ENCODE measurements at regions not wholly inside any gene's neighbourhood (a gene's known extent, or its start where the extent isn't known, plus 50 kb on each side); places are given as distances from the start of the nearest gene placed in this dataset.

DNA sequence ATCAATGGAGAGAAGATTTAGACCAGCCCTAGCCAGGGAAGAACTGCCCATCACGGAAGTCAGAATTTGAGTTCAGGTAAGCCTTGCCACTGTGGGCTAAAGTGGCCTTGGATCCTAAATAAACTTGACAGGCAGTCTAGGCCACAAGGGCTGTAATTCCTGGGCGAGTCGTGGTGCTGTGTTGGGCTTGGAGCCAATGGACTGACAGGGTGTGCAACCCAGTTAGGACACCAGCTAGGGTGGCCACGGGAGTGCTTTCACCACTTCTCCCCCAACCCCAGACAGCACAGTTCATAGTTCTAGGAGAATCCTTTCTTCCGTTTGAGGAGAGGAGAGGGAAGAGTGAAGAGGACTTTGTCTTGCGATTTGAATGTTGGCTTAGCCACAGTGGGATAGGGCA lies 422.4 kb downstream of the DOK5 start:
- Histone ChIP-seq H3K27ac (ENCODE audit: insufficient read depth, low read length, poor library complexity, severe bottlenecking) (no peak overlapping the region), H3K4me3 (ENCODE audit: low read depth, low read length) (no peak overlapping the region), H3K36me3 (ENCODE audit: control insufficient read depth, insufficient read depth, low read length) (no peaks in the 10 kb centered on the region), H3K4me1 (ENCODE audit: control insufficient read depth, insufficient read depth, low read length, poor library complexity, severe bottlenecking) (no peaks in the 10 kb centered on the region), H3K27me3 (ENCODE audit: control insufficient read depth, insufficient read depth, low read length) (no peaks in the 10 kb centered on the region), H3K9me3 (ENCODE audit: control insufficient read depth in 2 of 2, low read length in 2 of 2) (peaks cover 6 to 12% of the 10 kb centered on the region in 2 experiments)
- Mint-ChIP-seq H3K4me3 (no peak overlapping the region), H3K9me3 (peaks cover 4 to 22% (median 8%) of the 10 kb centered on the region in 7 donors), H3K4me1 (no peaks in the 10 kb centered on the region), H3K27ac (no peak overlapping the region), H3K36me3 (no peaks in the 10 kb centered on the region), H3K27me3 (no peaks in the 10 kb centered on the region)
- DNase-seq (no peak), ATAC-seq (ENCODE audit: low read depth in 2 of 2) (no peak)

DNA sequence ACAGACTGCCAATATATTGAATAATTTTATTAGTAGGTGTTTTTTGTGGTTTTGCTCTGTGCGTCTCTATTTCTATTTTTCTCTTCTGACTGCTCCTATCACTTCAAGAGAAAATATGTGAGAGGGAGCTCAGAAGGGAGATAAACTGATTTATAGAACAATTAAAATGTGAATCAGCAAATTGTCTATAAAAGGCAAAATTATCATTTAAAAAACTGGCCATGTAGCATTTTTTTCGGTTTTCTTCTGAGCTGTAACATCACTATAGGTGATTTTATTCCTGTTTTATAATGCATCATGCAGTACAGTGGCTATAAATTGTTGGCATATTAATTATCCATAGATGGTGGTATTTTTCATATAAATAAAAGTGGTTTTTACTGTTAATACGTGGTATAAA lies 416.5 kb downstream of the DOK5 start:
- Mint-ChIP-seq H3K4me1 (no peaks in the 10 kb centered on the region), H3K36me3 (no peaks in the 10 kb centered on the region), H3K9me3 (peaks cover 0 to 8% (median 4%) of the 10 kb centered on the region in 7 donors), H3K4me3 (no peak overlapping the region), H3K27me3 (no peaks in the 10 kb centered on the region), H3K27ac (no peak overlapping the region)
- H3K9me3 ChIP-seq (ENCODE audit: control insufficient read depth in 2 of 2, low read length in 2 of 2), result peaks cover 2 to 7% of the 10 kb centered on the region in 2 experiments
- no peaks in the 10 kb centered on the region for H3K27me3 ChIP-seq (ENCODE audit: control insufficient read depth, insufficient read depth, low read length)
- H3K4me1 ChIP-seq (ENCODE audit: control insufficient read depth, insufficient read depth, low read length, poor library complexity, severe bottlenecking), result no peaks in the 10 kb centered on the region
- H3K4me3 ChIP-seq (ENCODE audit: low read depth, low read length), result no peak overlapping the region
- ATAC-seq (ENCODE audit: low read depth in 2 of 2) (no peak), DNase-seq (no peak)
- H3K27ac ChIP-seq (ENCODE audit: insufficient read depth, low read length, poor library complexity, severe bottlenecking), result no peak overlapping the region
- no peaks in the 10 kb centered on the region for H3K36me3 ChIP-seq (ENCODE audit: control insufficient read depth, insufficient read depth, low read length)

DNA sequence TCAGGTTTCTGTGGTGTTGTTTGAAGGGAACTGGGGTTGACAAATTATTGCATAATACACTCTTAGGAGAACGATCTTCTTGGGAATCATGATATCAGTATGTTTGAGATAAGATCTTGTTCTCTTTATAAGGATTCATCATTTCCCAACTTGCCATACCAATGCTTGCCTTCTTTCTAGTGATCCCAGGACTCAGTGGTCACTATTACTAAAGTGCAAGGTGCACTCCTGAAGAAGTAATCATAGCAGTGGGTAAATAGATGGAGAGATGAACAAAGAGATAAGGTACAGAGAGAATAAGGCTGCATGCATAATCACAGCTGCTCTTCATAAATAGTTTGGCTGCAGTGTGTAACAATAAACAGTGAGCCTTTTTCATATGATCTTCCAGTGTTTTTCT lies 404.0 kb downstream of the DOK5 start:
- no peaks in the 10 kb centered on the region for H3K4me1 ChIP-seq (ENCODE audit: control insufficient read depth, insufficient read depth, low read length, poor library complexity, severe bottlenecking)
- Mint-ChIP-seq H3K27me3 (no peaks in the 10 kb centered on the region), H3K27ac (no peak overlapping the region), H3K9me3 (peaks cover 0 to 14% (median 3%) of the 10 kb centered on the region in 7 donors), H3K36me3 (no peaks in the 10 kb centered on the region), H3K4me3 (no peak overlapping the region), H3K4me1 (no peaks in the 10 kb centered on the region)
- H3K27me3 ChIP-seq (ENCODE audit: control insufficient read depth, insufficient read depth, low read length), result no peaks in the 10 kb centered on the region
- H3K36me3 ChIP-seq (ENCODE audit: control insufficient read depth, insufficient read depth, low read length), result no peaks in the 10 kb centered on the region
- H3K27ac ChIP-seq (ENCODE audit: insufficient read depth, low read length, poor library complexity, severe bottlenecking), result no peak overlapping the region
- DNase-seq (no peak), ATAC-seq (ENCODE audit: low read depth in 2 of 2) (no peak)
- H3K9me3 ChIP-seq (ENCODE audit: control insufficient read depth in 2 of 2, low read length in 2 of 2), result no peaks in the 10 kb centered on the region
- no peak overlapping the region for H3K4me3 ChIP-seq (ENCODE audit: low read depth, low read length)

DNA sequence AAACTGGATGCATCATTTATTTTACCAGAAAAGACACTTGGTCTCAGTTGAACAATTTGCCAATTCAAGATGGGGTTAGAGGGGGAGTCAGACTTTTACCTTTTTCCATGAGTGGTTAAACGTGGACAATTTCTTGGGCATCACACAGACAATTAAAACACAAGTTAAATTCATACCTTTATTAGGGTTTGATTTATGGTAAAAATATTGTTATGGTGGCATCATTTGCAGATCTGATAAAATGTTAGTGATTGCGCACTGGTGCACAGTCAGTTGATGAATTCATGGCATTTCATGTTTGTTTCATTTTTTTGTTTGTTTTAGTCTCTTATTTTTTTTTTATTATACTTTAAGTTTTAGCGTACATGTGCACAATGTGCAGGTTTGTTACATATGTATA lies 399.9 kb downstream of the DOK5 start:
- no peak overlapping the region for H3K4me3 ChIP-seq (ENCODE audit: low read depth, low read length)
- no peak overlapping the region for H3K27ac ChIP-seq (ENCODE audit: insufficient read depth, low read length, poor library complexity, severe bottlenecking)
- H3K4me1 Mint-ChIP-seq, result no peaks in the 10 kb centered on the region
- peaks cover 0 to 11% (median 4%) of the 10 kb centered on the region in 7 donors for H3K9me3 Mint-ChIP-seq
- ATAC-seq (ENCODE audit: low read depth in 2 of 2) (no peak), DNase-seq (no peak)
- H3K27me3 ChIP-seq (ENCODE audit: control insufficient read depth, insufficient read depth, low read length), result no peaks in the 10 kb centered on the region
- no peak overlapping the region for H3K4me3 Mint-ChIP-seq
- H3K4me1 ChIP-seq (ENCODE audit: control insufficient read depth, insufficient read depth, low read length, poor library complexity, severe bottlenecking), result no peaks in the 10 kb centered on the region
- H3K36me3 Mint-ChIP-seq, result no peaks in the 10 kb centered on the region
- no peaks in the 10 kb centered on the region for H3K27me3 Mint-ChIP-seq
- H3K27ac Mint-ChIP-seq, result no peak overlapping the region
- H3K36me3 ChIP-seq (ENCODE audit: control insufficient read depth, insufficient read depth, low read length), result no peaks in the 10 kb centered on the region
- no peaks in the 10 kb centered on the region for H3K9me3 ChIP-seq (ENCODE audit: control insufficient read depth in 2 of 2, low read length in 2 of 2)

DNA sequence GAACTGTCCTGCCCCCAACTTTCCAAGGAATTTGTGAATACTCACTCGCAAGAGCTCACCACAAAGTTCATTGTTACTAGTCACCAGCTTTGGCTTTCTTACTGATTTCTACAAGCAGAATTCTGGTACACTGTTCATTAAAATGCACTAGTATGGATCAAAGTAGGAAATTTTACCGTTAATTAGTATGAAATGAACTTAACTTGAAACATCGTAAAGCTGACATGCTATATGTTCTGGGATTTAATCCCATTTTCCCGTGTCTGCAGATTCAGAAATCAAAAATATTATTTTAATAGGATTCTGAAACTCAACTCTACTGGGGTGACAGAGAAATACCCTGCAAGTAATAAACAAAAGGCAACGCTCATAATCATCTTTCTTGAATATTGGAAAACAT lies 399.3 kb downstream of the DOK5 start:
- ATAC-seq (ENCODE audit: low read depth in 2 of 2), result no peak
- no peaks in the 10 kb centered on the region for H3K4me1 ChIP-seq (ENCODE audit: control insufficient read depth, insufficient read depth, low read length, poor library complexity, severe bottlenecking)
- H3K4me3 Mint-ChIP-seq, result no peak overlapping the region
- H3K9me3 ChIP-seq (ENCODE audit: control insufficient read depth in 2 of 2, low read length in 2 of 2), result no peaks in the 10 kb centered on the region
- no peak overlapping the region for H3K4me3 ChIP-seq (ENCODE audit: low read depth, low read length)
- DNase-seq, result no peak
- H3K27ac Mint-ChIP-seq, result no peak overlapping the region
- no peaks in the 10 kb centered on the region for H3K36me3 Mint-ChIP-seq
- no peaks in the 10 kb centered on the region for H3K36me3 ChIP-seq (ENCODE audit: control insufficient read depth, insufficient read depth, low read length)
- no peaks in the 10 kb centered on the region for H3K27me3 ChIP-seq (ENCODE audit: control insufficient read depth, insufficient read depth, low read length)
- no peak overlapping the region for H3K27ac ChIP-seq (ENCODE audit: insufficient read depth, low read length, poor library complexity, severe bottlenecking)
- H3K27me3 Mint-ChIP-seq, result no peaks in the 10 kb centered on the region
- H3K4me1 Mint-ChIP-seq, result no peaks in the 10 kb centered on the region
- peaks cover 0 to 9% (median 4%) of the 10 kb centered on the region in 7 donors for H3K9me3 Mint-ChIP-seq

DNA sequence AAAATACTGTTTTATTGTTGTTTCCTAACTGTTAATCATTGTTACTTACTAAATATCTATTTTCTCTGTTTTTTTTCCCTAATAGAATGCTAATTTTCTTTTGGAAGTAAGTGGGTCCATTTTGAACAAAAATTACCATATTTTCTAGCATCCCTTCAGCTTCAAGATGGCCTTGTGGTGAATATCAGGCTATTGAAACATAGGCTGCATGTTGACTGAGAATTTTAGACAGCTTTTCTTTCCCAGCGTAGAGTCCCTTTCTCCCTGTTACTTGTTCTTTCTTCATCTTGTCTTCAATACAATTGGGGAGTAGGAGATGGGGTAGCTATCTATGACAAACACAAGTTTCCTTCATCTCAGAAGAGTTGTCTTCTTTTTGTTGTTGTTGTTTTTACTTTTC lies 397.0 kb downstream of the DOK5 start:
- Mint-ChIP-seq H3K27me3 (no peaks in the 10 kb centered on the region), H3K9me3 (peaks cover 0 to 5% (median 2%) of the 10 kb centered on the region in 7 donors), H3K4me1 (no peaks in the 10 kb centered on the region), H3K4me3 (no peak overlapping the region), H3K36me3 (no peaks in the 10 kb centered on the region), H3K27ac (no peak overlapping the region)
- H3K27me3 ChIP-seq (ENCODE audit: control insufficient read depth, insufficient read depth, low read length), result no peaks in the 10 kb centered on the region
- DNase-seq, result no peak
- no peaks in the 10 kb centered on the region for H3K36me3 ChIP-seq (ENCODE audit: control insufficient read depth, insufficient read depth, low read length)
- no peaks in the 10 kb centered on the region for H3K4me1 ChIP-seq (ENCODE audit: control insufficient read depth, insufficient read depth, low read length, poor library complexity, severe bottlenecking)
- H3K9me3 ChIP-seq (ENCODE audit: control insufficient read depth in 2 of 2, low read length in 2 of 2), result no peaks in the 10 kb centered on the region
- H3K27ac ChIP-seq (ENCODE audit: insufficient read depth, low read length, poor library complexity, severe bottlenecking), result no peak overlapping the region
- H3K4me3 ChIP-seq (ENCODE audit: low read depth, low read length), result no peak overlapping the region
- ATAC-seq (ENCODE audit: low read depth in 2 of 2), result no peak

DNA sequence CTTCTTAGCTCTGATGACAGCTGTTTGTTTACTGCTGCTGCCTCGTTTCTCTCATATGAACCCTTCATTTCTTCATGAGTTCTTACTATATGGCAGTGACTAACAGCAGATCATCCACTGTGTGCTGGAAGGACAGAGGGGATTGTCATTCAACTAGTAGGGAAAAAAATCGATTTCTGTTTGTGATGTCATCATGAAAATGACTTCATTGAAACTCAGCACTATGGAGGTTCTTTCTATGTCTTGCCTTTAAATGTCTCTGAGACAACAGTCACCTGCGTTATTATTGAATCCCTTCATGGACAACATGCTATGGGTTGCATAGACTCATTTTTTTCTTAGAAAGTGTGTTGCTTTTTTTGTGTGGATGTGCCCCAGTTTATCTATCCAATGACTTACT lies 394.4 kb downstream of the DOK5 start:
- Histone ChIP-seq H3K4me3 (ENCODE audit: low read depth, low read length) (no peak overlapping the region), H3K9me3 (ENCODE audit: control insufficient read depth in 2 of 2, low read length in 2 of 2) (no peaks in the 10 kb centered on the region), H3K27me3 (ENCODE audit: control insufficient read depth, insufficient read depth, low read length) (no peaks in the 10 kb centered on the region), H3K36me3 (ENCODE audit: control insufficient read depth, insufficient read depth, low read length) (no peaks in the 10 kb centered on the region), H3K27ac (ENCODE audit: insufficient read depth, low read length, poor library complexity, severe bottlenecking) (no peak overlapping the region), H3K4me1 (ENCODE audit: control insufficient read depth, insufficient read depth, low read length, poor library complexity, severe bottlenecking) (no peaks in the 10 kb centered on the region)
- ATAC-seq (ENCODE audit: low read depth in 2 of 2) (no peak), DNase-seq (no peak)
- Mint-ChIP-seq H3K27me3 (no peaks in the 10 kb centered on the region), H3K4me3 (no peak overlapping the region), H3K4me1 (no peaks in the 10 kb centered on the region), H3K9me3 (peaks cover 0 to 5% (median 2%) of the 10 kb centered on the region in 7 donors), H3K36me3 (no peaks in the 10 kb centered on the region), H3K27ac (no peak overlapping the region)

- no peaks in the 10 kb centered on the region for H3K27me3 Mint-ChIP-seq
- ATAC-seq (ENCODE audit: low read depth in 2 of 2) (no peak), DNase-seq (no peak)
- no peaks in the 10 kb centered on the region for H3K36me3 ChIP-seq (ENCODE audit: control insufficient read depth, insufficient read depth, low read length)
- no peaks in the 10 kb centered on the region for H3K4me1 ChIP-seq (ENCODE audit: control insufficient read depth, insufficient read depth, low read length, poor library complexity, severe bottlenecking)
- no peaks in the 10 kb centered on the region for H3K27me3 ChIP-seq (ENCODE audit: control insufficient read depth, insufficient read depth, low read length)
- H3K4me3 ChIP-seq (ENCODE audit: low read depth, low read length), result no peak overlapping the region
- no peaks in the 10 kb centered on the region for H3K36me3 Mint-ChIP-seq
- H3K4me1 Mint-ChIP-seq, result no peaks in the 10 kb centered on the region
- no peak overlapping the region for H3K27ac ChIP-seq (ENCODE audit: insufficient read depth, low read length, poor library complexity, severe bottlenecking)
- peaks cover 0 to 4% (median 2%) of the 10 kb centered on the region in 7 donors for H3K9me3 Mint-ChIP-seq
- H3K27ac Mint-ChIP-seq, result no peak overlapping the region
- H3K9me3 ChIP-seq (ENCODE audit: control insufficient read depth in 2 of 2, low read length in 2 of 2), result no peaks in the 10 kb centered on the region
- H3K4me3 Mint-ChIP-seq, result no peak overlapping the region
Observed at GRCh38 chr20:54865273-54865672, 389.9 kb downstream of the DOK5 start.

Measured in CD4-positive, CD25-positive, alpha-beta regulatory T cell (primary cell).